ENCODE measurements at regions not wholly inside any gene's neighbourhood (a gene's known extent, or its start where the extent isn't known, plus 50 kb on each side); places are given as distances from the start of the nearest gene placed in this dataset.

GRCh38 chr2:186433777-186434432 lies 52.2 kb upstream of the ZC3H15 start:
- H3K4me3 ChIP-seq (ENCODE audit: control insufficient read depth, low read depth, low read length), result no peak overlapping the region
- TF ChIP-seq CTCF (conservative IDR thresholded peaks at IDR 0.05; ENCODE audit: control insufficient read depth, insufficient read depth, low read depth, low read length), result no peak
- no peak for DNase-seq (ENCODE audit: low read depth)
